A204.1 (cell line): ENCODE measurements at regions not wholly inside any gene's neighbourhood (a gene's known extent, or its start where the extent isn't known, plus 50 kb on each side); places are given as distances from the start of the nearest gene placed in this dataset.
"Not testable (repeated sequence)": the region's sequence is repeated elsewhere in the genome, so short reads cannot be mapped to it uniquely, and the experiment has no call there.

Experiments used
- FAIRE-seq: peaks from 2 replicates; lab custom pipeline; 2012; peaks lifted over from hg19 to GRCh38; lab: Jason Lieb, UNC

- FAIRE-seq, result no peak
Observed at GRCh38 chr5:60066502-60066901, 173.0 kb upstream of the PDE4D start.

GRCh38 chr5:60060389-60060788 lies 166.9 kb upstream of the PDE4D start:
- FAIRE-seq, result no peak

DNA sequence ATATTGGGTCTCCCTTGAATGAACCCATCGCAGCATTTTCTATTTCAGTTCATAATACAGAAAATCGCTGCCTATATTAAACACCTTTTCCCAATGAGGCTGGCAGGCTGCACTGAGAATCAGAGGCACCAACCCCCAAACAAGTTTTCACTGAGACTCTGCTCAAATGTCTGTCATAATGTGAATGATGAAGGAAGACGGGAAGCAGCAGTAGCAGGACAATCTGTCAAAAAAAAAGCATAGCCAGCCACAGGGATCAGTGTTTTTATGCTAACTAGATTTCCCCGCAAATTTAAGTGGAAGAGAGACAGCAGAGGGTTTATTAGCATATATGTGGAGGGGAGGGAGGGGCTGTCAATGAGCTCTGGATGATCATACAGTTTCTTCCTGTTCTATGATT lies 162.7 kb upstream of the PDE4D start:
- no peak for FAIRE-seq

- no peak for FAIRE-seq
Observed at GRCh38 chr5:60055168-60055567, 161.6 kb upstream of the PDE4D start.

DNA sequence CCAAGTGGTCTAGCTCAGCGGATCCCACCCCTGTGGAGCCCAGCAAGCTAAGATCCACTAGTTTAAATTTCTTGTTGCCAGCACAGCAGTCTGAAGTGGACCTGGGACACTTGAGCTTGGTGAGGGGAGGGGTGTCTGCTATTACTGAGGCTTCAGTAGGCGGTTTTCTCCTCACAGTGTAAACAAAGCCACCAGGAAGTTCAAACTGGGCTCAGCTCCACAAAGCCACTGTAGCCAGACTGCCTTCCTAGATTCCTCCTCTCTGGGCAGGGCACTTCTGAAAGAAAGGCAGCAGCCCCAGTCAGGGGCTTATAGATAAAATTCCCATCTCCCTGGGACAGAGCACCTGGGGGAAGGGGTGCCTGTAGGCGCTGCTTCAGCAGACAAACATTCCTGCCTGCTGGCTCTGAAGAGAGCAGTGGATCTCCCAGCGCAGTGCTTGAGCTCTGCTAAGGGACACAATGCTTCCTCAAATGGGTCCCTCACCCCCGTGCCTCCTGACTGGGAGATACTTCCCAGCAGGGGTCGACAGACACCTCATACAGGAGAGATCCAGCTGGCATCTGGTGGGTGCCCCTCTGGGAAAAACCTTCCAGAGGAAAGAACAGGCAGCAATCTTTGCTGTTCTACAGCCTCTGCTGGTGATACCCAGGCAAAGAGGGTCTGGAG lies 148.6 kb upstream of the PDE4D start:
- not testable (repeated sequence) for FAIRE-seq

- not testable (repeated sequence) for FAIRE-seq
Observed at GRCh38 chr5:60041508-60041907, 148.0 kb upstream of the PDE4D start.

- FAIRE-seq, result no peak
Observed at GRCh38 chr5:60036192-60036938, 142.8 kb upstream of the PDE4D start.

DNA sequence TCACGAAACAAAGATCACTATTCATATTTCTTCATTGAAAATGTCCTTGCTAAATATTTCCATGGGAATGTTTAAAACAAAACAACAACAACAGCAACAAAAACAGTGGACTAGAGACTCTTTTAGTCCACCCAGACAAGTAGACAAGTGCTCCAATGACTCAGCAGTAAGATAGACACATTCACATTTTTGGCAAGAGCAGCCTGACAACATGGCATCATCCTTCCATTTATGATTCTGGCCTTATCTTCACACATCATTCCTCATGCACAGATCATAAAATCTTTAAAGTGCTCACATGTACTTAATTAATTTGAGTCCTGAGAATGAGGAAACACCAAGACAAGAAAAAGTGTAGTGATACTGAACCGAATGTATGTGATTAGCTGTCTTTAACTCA lies 132.6 kb upstream of the PDE4D start:
- FAIRE-seq, result no peak

GRCh38 chr5:60024104-60024503 lies 130.6 kb upstream of the PDE4D start:
- no peak for FAIRE-seq

- FAIRE-seq, result no peak
Observed at GRCh38 chr5:60023255-60023654, 129.7 kb upstream of the PDE4D start.

DNA sequence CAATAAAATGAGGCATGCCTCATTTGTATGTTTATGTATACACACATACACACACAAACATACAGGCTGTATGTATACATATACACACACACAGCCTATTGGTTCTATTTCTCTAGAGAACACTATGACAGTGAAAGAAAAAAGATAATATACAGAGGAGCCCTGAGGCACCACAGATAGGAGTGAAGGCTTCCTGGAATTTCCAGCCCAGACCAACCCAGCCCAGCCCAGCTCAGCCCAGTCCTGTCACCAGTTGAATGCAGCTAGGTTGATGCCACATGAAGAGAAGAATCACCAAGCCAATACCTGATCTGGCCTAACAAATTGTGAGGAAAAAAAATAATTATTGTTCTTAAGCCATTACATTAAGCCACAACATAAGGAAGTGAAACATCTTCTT lies 126.9 kb upstream of the PDE4D start:
- no peak for FAIRE-seq

DNA sequence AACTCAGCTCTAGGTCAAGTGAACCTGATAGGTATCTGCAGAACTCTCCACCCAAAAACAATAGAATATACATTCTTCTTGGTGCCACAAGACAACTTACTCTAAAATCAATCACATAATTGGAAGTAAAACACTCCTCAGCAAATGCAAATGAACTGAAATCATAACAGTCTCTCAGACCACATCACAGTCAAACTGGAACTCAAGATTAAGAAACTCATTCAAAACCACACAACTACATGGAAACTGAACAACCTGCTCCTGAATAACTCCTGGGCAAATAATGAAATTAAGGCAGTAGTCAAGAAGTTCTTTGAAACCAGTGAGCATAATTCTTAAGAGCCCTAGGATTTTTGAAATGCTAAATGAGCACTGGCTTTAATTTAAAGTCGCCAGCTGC lies 125.4 kb upstream of the PDE4D start:
- not testable (repeated sequence) for FAIRE-seq

- no peak for FAIRE-seq
Observed at GRCh38 chr5:60018091-60018490, 124.6 kb upstream of the PDE4D start.

DNA sequence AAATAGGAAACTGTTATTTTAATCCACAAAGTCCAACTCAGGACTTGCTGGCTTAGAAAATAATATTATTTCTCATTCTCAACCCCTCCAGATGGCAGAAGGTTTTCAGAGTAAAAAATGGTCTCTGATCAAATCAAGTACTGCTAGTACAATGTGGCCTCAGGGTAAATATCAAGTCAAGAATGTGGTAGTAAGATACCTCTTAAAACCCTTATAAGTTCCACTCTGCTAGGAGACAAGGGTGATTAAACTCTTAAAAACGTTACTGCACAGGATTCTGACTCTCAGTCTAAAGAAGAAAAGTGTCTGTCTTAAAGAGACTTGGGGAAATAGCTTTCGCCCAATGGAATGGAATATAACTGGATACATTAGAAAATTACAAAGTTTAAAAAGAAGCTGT lies 120.8 kb upstream of the PDE4D start:
- FAIRE-seq, result no peak

GRCh38 chr5:60010853-60011252 lies 117.3 kb upstream of the PDE4D start:
- no peak for FAIRE-seq

GRCh38 chr5:60010328-60010727 lies 116.8 kb upstream of the PDE4D start:
- no peak for FAIRE-seq

DNA sequence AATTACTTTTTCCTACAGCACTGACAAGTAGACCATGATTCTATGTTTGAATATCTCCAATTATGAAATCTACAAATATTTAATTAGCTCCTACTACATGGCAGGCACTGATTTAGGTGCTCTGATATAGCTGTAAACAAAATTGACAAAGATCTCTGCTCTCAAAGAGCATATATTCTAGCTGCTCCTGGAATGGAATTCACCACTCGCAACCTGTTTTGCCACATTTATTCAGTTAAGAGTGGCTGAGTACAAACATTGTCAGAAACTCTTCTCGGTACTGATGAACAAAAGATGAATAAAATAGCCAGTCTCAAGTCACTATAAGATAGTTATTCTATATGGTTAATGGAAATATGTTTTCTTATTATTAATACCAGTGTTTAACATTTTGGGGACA lies 114.2 kb upstream of the PDE4D start:
- no peak for FAIRE-seq

GRCh38 chr5:59999056-59999455 lies 105.5 kb upstream of the PDE4D start:
- FAIRE-seq, result no peak

DNA sequence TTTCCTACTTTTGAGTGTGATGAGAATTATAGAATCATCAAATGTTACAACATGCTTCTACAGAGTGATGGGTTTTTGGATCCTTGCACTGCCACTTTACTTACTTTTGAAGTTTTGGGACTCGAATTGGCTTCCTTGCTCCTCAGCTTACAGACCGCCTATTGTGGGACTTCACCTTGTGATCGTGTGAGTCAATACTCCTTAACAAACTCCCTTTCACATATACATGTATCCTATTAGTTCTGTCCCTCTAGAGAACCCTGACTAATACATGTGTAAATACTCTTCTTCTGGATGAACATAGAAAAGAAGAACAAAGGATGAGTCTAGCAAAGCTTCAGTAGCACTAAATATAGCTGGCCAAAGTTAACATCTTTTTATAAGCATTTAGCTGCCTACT lies 98.7 kb upstream of the PDE4D start:
- no peak for FAIRE-seq

- no peak for FAIRE-seq
Observed at GRCh38 chr5:59988396-59988795, 94.9 kb upstream of the PDE4D start.

DNA sequence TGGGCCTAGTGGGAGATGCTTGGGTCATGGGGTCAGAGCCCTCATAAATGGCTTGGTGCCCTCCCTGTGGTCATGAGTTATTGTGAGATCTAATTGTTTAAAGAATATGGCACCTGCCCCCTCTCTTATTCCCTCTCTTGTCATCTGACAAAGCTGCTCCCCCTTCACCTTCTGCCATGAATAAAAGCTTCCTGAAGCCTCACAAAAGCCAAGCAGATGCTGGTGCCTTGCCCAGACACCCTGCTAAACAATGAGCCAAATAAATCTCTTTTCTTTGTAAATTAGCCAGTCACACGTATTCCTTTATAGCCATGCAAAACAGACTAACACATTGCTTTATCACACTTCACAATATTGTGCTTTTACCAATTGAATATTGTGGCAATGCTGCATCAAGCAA lies 82.8 kb upstream of the PDE4D start:
- no peak for FAIRE-seq

DNA sequence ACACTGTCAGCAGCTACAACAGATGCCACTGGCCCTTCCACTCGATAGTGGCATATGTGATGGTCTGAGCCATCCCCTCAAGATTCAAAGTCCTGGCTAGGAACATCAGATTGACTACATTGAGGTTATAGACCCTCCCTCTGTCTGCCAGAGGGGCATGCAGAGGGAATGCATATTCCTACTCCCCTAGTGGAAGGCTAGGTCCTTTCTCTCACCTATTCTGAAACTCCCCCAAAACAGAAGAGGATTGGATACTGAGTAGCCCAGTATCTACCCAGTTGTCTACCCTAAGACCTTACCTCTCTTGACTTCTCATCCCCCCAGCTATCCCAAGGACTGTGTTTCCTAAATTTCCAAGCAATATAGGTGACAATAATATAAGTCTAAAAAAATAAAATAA lies 78.5 kb upstream of the PDE4D start:
- FAIRE-seq, result no peak

DNA sequence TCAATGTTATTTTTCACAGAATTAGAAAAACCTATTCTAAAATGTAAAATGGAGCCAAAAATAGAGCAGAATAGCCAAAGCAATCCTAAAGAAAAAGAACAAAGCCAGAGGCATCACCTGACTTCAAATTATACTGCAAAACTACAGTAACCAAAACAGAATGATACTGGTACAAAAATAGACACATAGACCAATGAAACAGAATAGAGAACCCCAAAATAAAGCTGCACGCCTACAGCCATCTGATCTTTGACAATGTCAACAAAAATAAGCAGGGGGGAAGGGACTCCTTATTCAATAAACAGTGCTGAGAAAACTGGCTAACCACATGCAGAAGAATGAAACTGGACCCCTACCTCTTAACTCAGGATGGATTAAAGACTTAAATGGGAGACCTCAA lies 65.8 kb upstream of the PDE4D start:
- no peak for FAIRE-seq

DNA sequence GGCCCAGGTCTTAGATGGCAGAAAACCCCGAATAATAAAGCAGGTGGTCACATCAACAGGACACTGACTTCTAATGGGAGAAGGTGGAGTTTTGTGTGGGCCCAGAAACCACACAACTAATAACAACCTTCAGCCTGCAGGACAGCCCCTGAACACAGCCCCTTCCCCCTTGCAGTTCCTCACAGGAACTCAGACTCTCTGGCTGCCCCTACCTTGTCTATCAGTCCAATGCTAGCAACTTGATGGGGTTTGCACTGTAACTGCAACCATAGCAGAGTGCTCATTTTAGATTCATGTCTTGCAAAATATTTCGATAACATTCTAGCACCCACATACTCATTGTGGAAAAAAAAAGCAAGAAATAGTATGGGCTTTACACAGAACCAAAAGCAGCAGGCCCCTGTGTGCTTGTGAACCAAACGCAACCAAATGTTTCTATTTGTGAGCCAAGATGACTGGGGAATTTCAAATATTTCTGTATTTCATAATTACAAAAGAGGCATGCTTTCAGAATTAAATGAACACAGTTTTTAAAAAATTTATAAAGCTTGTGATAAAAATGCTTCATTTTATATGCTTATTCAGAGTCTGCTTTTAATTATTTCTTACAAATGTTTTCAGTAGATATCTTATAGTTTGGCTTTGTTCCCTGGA lies 62.7 kb upstream of the PDE4D start:
- no peak for FAIRE-seq
